Mammary epithelial cell (primary cell): ENCODE measurements at regions not wholly inside any gene's neighbourhood (a gene's known extent, or its start where the extent isn't known, plus 50 kb on each side); places are given as distances from the start of the nearest gene placed in this dataset.

Source experiments
- EZH2 ChIP-seq: IDR thresholded peaks from 2 replicates; pipeline ENCODE4 v1.6.1; 2012; ENCODE audit warnings: low read length, inconsistent platforms, borderline replicate concordance
- TF ChIP-seq, protein P1 (sequence below), 2 donors: IDR thresholded peaks in 1 of 2; conservative IDR thresholded peaks in 1 of 2; 2 replicates each; pipeline ENCODE4 v1.5.1; 2011 to 2012; ENCODE audit warnings: inconsistent platforms in 2 of 2, low read length in 2 of 2, mild to moderate bottlenecking in 2 of 2, control low read depth in 1 of 2, low read depth in 1 of 2; ENCODE audit not compliant: insufficient read depth in 1 of 2; ENCODE audit errors: extremely low read depth in 1 of 2

GRCh38 chr15:39030291-39031070 is 465.9 kb upstream of the RASGRP1 start:
- TF ChIP-seq, protein P1, sequence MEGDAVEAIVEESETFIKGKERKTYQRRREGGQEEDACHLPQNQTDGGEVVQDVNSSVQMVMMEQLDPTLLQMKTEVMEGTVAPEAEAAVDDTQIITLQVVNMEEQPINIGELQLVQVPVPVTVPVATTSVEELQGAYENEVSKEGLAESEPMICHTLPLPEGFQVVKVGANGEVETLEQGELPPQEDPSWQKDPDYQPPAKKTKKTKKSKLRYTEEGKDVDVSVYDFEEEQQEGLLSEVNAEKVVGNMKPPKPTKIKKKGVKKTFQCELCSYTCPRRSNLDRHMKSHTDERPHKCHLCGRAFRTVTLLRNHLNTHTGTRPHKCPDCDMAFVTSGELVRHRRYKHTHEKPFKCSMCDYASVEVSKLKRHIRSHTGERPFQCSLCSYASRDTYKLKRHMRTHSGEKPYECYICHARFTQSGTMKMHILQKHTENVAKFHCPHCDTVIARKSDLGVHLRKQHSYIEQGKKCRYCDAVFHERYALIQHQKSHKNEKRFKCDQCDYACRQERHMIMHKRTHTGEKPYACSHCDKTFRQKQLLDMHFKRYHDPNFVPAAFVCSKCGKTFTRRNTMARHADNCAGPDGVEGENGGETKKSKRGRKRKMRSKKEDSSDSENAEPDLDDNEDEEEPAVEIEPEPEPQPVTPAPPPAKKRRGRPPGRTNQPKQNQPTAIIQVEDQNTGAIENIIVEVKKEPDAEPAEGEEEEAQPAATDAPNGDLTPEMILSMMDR (conservative IDR thresholded peaks at IDR 0.05 in 1 of 2, IDR thresholded peaks at IDR 0.05 in 1 of 2; ENCODE audit: extremely low read depth in 1 of 2, insufficient read depth in 1 of 2, low read depth in 1 of 2, low read length in 2 of 2) = no peak
- no peak for TF ChIP-seq EZH2
